Retinal pigment epithelial cell (primary cell): ENCODE measurements at regions not wholly inside any gene's neighbourhood (a gene's known extent, or its start where the extent isn't known, plus 50 kb on each side); places are given as distances from the start of the nearest gene placed in this dataset.

Source experiments
- DNase-seq: peaks from one replicate; pipeline ENCODE4 v3.0.0-alpha.2; 2010; ENCODE audit warnings: low read depth
- H3K4me3 ChIP-seq: 2 replicates; pipeline ENCODE4 v1.5.1; 2011; ENCODE audit warnings: mild to moderate bottlenecking, low read length, control low read depth, moderate library complexity
- CTCF ChIP-seq: conservative IDR thresholded peaks from 2 replicates; pipeline ENCODE4 v1.5.1; 2011; ENCODE audit warnings: low read depth, low read length, control low read depth, inconsistent platforms

- no peak for TF ChIP-seq CTCF
- H3K4me3 ChIP-seq: no peak overlapping the region
- no peak for DNase-seq
Observed at GRCh38 chr6:55011034-55011433, 163.3 kb upstream of the HCRTR2 start.

GRCh38 chr6:55012454-55012853, 161.9 kb upstream of the HCRTR2 start:
- TF ChIP-seq CTCF: no peak
- no peak for DNase-seq
- H3K4me3 ChIP-seq: no peak overlapping the region

GRCh38 chr6:55014321-55015088, 159.8 kb upstream of the HCRTR2 start:
- DNase-seq: no peak

DNA sequence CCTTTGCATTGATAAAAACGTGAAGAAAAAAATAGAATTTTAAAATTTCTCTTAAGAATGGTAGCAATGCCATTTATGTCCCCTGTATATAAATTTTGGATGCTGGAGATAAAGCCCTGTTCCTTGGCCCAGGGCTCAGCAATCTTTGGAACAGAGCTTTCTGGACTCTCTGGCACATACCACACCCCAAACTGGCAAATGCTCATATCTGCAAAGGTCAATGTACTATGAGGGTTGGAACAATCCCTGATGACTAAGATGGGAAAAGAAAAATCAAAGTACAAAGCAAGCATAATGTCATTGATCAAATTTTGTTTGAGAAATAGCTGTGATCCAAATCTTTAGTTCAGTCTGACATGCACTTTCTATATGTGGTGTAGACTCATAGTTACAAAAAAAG, 158.1 kb upstream of the HCRTR2 start:
- DNase-seq: no peak
- H3K4me3 ChIP-seq: no peak overlapping the region
- no peak for TF ChIP-seq CTCF

More at GRCh38 chr6:55014321-55015088, 159.8 kb upstream of the HCRTR2 start:
- H3K4me3 ChIP-seq: no peak overlapping the region
- TF ChIP-seq CTCF: no peak

- no peak for DNase-seq
- no peak overlapping the region for H3K4me3 ChIP-seq
- TF ChIP-seq CTCF: no peak
Observed at GRCh38 chr6:55017555-55018300, 156.6 kb upstream of the HCRTR2 start.

GRCh38 chr6:55019591-55019990, 154.7 kb upstream of the HCRTR2 start:
- no peak overlapping the region for H3K4me3 ChIP-seq
- DNase-seq: no peak
- no peak for TF ChIP-seq CTCF

DNA sequence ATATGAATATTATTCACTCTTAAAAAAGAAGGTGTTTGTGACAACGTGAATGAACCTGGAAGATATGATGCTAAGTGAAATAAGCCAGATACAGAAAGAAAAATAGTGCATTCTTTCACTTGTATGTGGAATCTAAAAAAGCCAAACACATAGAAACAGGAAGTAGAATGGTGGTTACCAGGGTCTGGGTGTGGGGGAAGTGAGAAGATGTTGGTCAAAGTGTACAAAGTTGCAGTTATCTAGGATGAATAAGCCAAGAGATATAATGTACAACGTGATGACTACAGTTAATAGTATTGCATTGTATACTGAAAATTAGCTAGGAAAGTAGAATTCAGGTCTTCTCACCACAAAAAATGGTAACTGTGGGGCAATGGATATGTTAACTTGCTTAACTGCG, 151.1 kb upstream of the HCRTR2 start:
- TF ChIP-seq CTCF: no peak
- no peak for DNase-seq
- H3K4me3 ChIP-seq: no peak overlapping the region
